ENCODE measurements at regions not wholly inside any gene's neighbourhood (a gene's known extent, or its start where the extent isn't known, plus 50 kb on each side); places are given as distances from the start of the nearest gene placed in this dataset.
"Not testable (repeated sequence)": the region's sequence is repeated elsewhere in the genome, so short reads cannot be mapped to it uniquely, and the experiment has no call there.

GRCh38 chr7:142566271-142566670, 183.0 kb upstream of the PRSS1 start:
- no peak for DNase-seq

GRCh38 chr7:142564125-142564524, 185.1 kb upstream of the PRSS1 start:
- not testable (repeated sequence) for DNase-seq

- no peak for DNase-seq
Measured at GRCh38 chr7:142563470-142563869, 185.8 kb upstream of the PRSS1 start.

GRCh38 chr7:142562688-142563087, 186.6 kb upstream of the PRSS1 start:
- no peak for DNase-seq

GRCh38 chr7:142561396-142561795, 187.9 kb upstream of the PRSS1 start:
- not testable (repeated sequence) for DNase-seq

- DNase-seq, result peak in 1 of 2 donors; percentile 95
Measured at GRCh38 chr7:142560770-142561169, 188.5 kb upstream of the PRSS1 start.

GRCh38 chr7:142560166-142560565, 189.1 kb upstream of the PRSS1 start:
- DNase-seq, result no peak

GRCh38 chr7:142557971-142558582, 191.2 kb upstream of the PRSS1 start:
- DNase-seq, result peak in 1 of 2 donors; percentile 45

- peak; percentile 17 to 77 for DNase-seq
Measured at GRCh38 chr7:142556740-142557139, 192.5 kb upstream of the PRSS1 start.

- no peak for DNase-seq
Measured at GRCh38 chr7:142554560-142555532, 194.4 kb upstream of the PRSS1 start.

- no peak for DNase-seq
Measured at GRCh38 chr7:142553216-142553615, 196.1 kb upstream of the PRSS1 start.

GRCh38 chr7:142548978-142549377, 200.3 kb upstream of the PRSS1 start:
- DNase-seq, result no peak

GRCh38 chr7:142546452-142546851, 202.8 kb upstream of the PRSS1 start:
- no peak for DNase-seq

GRCh38 chr7:142542942-142543341, 206.3 kb upstream of the PRSS1 start:
- DNase-seq, result peak in 1 of 2 donors; percentile 91

GRCh38 chr7:142542105-142542504, 207.2 kb upstream of the PRSS1 start:
- no peak for DNase-seq

- no peak for DNase-seq
Measured at GRCh38 chr7:142540371-142540770, 208.9 kb upstream of the PRSS1 start.

GRCh38 chr7:142539901-142540300, 209.4 kb upstream of the PRSS1 start:
- no peak for DNase-seq

GRCh38 chr7:142537760-142538159, 211.5 kb upstream of the PRSS1 start:
- DNase-seq, result no peak

GRCh38 chr7:142535123-142535779, 214.0 kb upstream of the PRSS1 start:
- DNase-seq, result peak; percentile 40 to 95

- no peak for DNase-seq
Measured at GRCh38 chr7:142534726-142535122, 214.5 kb upstream of the PRSS1 start.

- DNase-seq, result no peak
Measured at GRCh38 chr7:142533920-142534319, 215.4 kb upstream of the PRSS1 start.

- peak in 1 of 2 donors; percentile 32 for DNase-seq
Measured at GRCh38 chr7:142529591-142529990, 219.7 kb upstream of the PRSS1 start.

- no peak for DNase-seq
Measured at GRCh38 chr7:142528608-142529408, 220.5 kb upstream of the PRSS1 start.

Data from bone marrow (tissue), 2 donors.